ENCODE measurements at regions not wholly inside any gene's neighbourhood (a gene's known extent, or its start where the extent isn't known, plus 50 kb on each side); places are given as distances from the start of the nearest gene placed in this dataset.

DNA sequence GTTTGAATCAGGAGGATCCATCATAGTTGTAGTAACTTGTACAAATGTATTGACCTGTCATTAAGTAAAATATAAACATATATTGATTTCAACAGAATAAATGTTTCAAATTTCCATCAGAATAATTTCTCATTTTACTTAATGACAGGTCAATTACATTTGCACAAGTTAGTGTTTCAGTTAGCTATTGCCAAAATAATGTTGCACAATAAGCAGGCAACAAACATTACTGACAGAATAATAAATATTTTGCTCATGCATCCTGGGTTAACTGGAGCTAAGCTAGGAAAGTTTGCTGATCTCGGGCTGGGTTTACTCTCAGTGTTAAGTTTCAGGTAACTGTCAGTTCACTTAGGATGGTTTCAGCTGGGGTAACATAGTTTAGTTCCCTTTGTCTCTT, 822.4 kb downstream of the KCNT2 start:
- Mint-ChIP-seq H3K4me1 (ENCODE audit: low read depth) (no peaks in the 10 kb centered on the region), H3K27ac (no peak overlapping the region), H3K36me3 (ENCODE audit: low read depth) (no peaks in the 10 kb centered on the region), H3K27me3 (no peaks in the 10 kb centered on the region), H3K9me3 (peaks cover 5% of the 10 kb centered on the region), H3K4me3 (no peak overlapping the region)
- intact Hi-C loops (cut with micrococcal nuclease), result no loop called here
- POLR2A ChIA-PET, result no interaction called here
- no peak for DNase-seq
- CTCF ChIA-PET, result no interaction called here
- ATAC-seq, result no peak
- TF ChIP-seq, protein P1, sequence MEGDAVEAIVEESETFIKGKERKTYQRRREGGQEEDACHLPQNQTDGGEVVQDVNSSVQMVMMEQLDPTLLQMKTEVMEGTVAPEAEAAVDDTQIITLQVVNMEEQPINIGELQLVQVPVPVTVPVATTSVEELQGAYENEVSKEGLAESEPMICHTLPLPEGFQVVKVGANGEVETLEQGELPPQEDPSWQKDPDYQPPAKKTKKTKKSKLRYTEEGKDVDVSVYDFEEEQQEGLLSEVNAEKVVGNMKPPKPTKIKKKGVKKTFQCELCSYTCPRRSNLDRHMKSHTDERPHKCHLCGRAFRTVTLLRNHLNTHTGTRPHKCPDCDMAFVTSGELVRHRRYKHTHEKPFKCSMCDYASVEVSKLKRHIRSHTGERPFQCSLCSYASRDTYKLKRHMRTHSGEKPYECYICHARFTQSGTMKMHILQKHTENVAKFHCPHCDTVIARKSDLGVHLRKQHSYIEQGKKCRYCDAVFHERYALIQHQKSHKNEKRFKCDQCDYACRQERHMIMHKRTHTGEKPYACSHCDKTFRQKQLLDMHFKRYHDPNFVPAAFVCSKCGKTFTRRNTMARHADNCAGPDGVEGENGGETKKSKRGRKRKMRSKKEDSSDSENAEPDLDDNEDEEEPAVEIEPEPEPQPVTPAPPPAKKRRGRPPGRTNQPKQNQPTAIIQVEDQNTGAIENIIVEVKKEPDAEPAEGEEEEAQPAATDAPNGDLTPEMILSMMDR (IDR thresholded peaks at IDR 0.05), result no peak

DNA sequence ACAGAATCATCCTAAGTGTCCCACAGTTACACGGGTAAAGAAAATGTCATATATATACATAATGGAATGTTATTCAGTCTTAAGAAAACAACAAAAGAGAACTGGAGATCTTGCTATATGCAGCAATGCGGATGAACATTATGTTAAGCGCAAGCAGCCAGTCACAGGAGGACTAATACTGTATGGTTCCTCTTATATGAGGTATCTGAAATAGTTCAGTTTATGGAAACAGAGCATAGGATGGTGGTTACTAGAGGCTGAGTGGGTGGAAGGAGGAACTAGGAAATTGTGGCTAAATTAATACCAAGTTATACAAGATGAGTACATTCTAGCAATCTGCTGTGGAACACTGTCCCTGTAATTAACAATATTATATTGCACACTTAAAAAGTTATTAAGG, 834.3 kb downstream of the KCNT2 start:
- Mint-ChIP-seq H3K27me3 (no peaks in the 10 kb centered on the region), H3K36me3 (ENCODE audit: low read depth) (no peaks in the 10 kb centered on the region), H3K4me1 (ENCODE audit: low read depth) (no peaks in the 10 kb centered on the region), H3K4me3 (no peak overlapping the region), H3K27ac (no peak overlapping the region), H3K9me3 (no peaks in the 10 kb centered on the region)
- ATAC-seq (no peak), DNase-seq (no peak)
- TF ChIP-seq, protein P1 (IDR thresholded peaks at IDR 0.05), result no peak
- ChIA-PET CTCF (no interaction called here), POLR2A (no interaction called here)
- intact Hi-C loops (cut with micrococcal nuclease), result no loop called here

DNA sequence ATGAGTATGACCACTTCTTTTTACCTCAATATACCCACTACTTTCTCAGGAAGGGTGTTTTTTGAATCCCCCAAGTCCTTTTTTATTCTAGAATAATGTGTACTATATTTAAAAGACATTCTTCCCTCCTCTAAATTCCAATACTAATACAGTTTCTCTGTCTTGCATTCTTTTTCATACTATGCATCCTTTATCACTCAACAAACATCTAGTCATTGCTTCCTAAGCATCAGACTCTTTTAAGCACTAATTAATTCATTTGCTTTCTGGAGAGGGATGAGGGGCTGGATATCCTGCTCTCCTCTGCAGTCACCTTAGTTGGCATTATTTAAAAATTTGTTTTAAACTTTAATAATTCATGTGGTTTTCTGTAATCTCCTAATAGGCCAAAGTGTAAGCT, 838.8 kb downstream of the KCNT2 start:
- TF ChIP-seq, protein P1 (IDR thresholded peaks at IDR 0.05), result no peak
- intact Hi-C loops (cut with micrococcal nuclease), result no loop called here
- H3K4me3 Mint-ChIP-seq, result no peak overlapping the region
- ATAC-seq (no peak), DNase-seq (no peak)
- H3K27ac Mint-ChIP-seq, result no peak overlapping the region
- H3K9me3 Mint-ChIP-seq, result no peaks in the 10 kb centered on the region
- ChIA-PET POLR2A (no interaction called here), CTCF (no interaction called here)
- H3K4me1 Mint-ChIP-seq (ENCODE audit: low read depth), result no peaks in the 10 kb centered on the region
- no peaks in the 10 kb centered on the region for H3K27me3 Mint-ChIP-seq
- H3K36me3 Mint-ChIP-seq (ENCODE audit: low read depth), result no peaks in the 10 kb centered on the region

DNA sequence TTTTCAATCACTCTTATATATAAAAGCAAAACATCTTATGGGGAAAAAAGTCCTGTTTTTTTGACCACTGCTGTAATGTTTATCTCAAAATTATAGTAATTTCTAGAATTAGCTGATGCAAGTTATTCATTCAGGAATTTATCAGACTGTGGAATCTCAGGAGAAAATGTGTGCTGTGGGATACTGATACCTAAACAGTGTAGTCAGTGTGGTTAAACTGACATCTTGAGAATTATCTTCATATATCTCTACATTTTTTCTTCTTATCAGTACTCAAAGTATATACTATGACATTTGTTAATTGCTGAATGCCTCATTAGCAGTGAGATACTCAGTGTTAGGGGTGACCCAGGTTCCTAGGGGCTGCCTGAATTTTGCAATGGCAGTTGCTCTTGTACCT, 839.3 kb downstream of the KCNT2 start:
- Mint-ChIP-seq H3K4me1 (ENCODE audit: low read depth) (no peaks in the 10 kb centered on the region), H3K36me3 (ENCODE audit: low read depth) (no peaks in the 10 kb centered on the region), H3K27me3 (no peaks in the 10 kb centered on the region), H3K4me3 (no peak overlapping the region), H3K27ac (no peak overlapping the region), H3K9me3 (peaks cover 1% of the 10 kb centered on the region)
- DNase-seq, result no peak
- POLR2A ChIA-PET, result no interaction called here
- no peak for ATAC-seq
- TF ChIP-seq, protein P1 (IDR thresholded peaks at IDR 0.05), result no peak
- intact Hi-C loops (cut with micrococcal nuclease), result no loop called here
- CTCF ChIA-PET, result no interaction called here

DNA sequence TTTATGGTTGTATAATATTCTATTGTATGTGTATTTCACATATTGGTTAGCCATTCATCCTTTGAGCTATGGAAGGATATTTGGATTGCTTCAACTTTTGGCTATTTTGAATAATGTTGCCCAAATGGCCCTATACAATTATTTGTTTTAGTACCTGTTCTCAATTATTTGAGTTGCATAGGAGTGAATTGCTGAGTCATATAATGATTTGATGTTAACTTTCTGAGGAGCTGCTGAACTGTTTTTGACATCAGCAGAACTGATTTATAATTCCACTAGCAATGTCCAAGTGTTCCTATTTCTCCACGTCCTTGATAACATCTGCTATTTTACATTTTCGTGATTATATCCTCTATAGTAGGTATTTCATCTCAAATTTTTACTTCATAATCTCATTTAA, 839.9 kb downstream of the KCNT2 start:
- DNase-seq (no peak), ATAC-seq (no peak)
- H3K27me3 Mint-ChIP-seq, result no peaks in the 10 kb centered on the region
- H3K4me3 Mint-ChIP-seq, result no peak overlapping the region
- no peak overlapping the region for H3K27ac Mint-ChIP-seq
- H3K36me3 Mint-ChIP-seq (ENCODE audit: low read depth), result no peaks in the 10 kb centered on the region
- peaks cover 2% of the 10 kb centered on the region for H3K9me3 Mint-ChIP-seq
- TF ChIP-seq, protein P1 (IDR thresholded peaks at IDR 0.05), result no peak
- CTCF ChIA-PET, result no interaction called here
- POLR2A ChIA-PET, result no interaction called here
- intact Hi-C loops (cut with micrococcal nuclease), result no loop called here
- no peaks in the 10 kb centered on the region for H3K4me1 Mint-ChIP-seq (ENCODE audit: low read depth)
